GM12865 (cell line): ENCODE measurements at regions not wholly inside any gene's neighbourhood (a gene's known extent, or its start where the extent isn't known, plus 50 kb on each side); places are given as distances from the start of the nearest gene placed in this dataset.

ENCODE experiments used
- DNase-seq: peaks from one replicate; pipeline ENCODE4 v3.0.0; 2010; ENCODE audit warnings: low read depth
- H3K4me3 ChIP-seq: 2 replicates; pipeline ENCODE4 v1.5.1; 2011; ENCODE audit warnings: mild to moderate bottlenecking, low read depth, low read length, control low read depth
- CTCF ChIP-seq: IDR thresholded peaks from 2 replicates; pipeline ENCODE4 v1.5.1; 2011; ENCODE audit warnings: low read length, control low read depth, low read depth, inconsistent platforms; ENCODE audit not compliant: insufficient read depth; ENCODE audit errors: missing control alignments

GRCh38 chr18:55884498-55884897, 296.5 kb upstream of the TCF4 start:
- no peak for TF ChIP-seq CTCF
- DNase-seq: no peak
- no peak overlapping the region for H3K4me3 ChIP-seq

GRCh38 chr18:55880617-55881016, 292.6 kb upstream of the TCF4 start:
- DNase-seq: no peak
- H3K4me3 ChIP-seq: no peak overlapping the region
- no peak for TF ChIP-seq CTCF

- H3K4me3 ChIP-seq: no peak overlapping the region
- no peak for DNase-seq
- no peak for TF ChIP-seq CTCF
Measured at GRCh38 chr18:55879331-55879730, 291.3 kb upstream of the TCF4 start.

- TF ChIP-seq CTCF: no peak
- H3K4me3 ChIP-seq: no peak overlapping the region
- no peak for DNase-seq
Measured at GRCh38 chr18:55878224-55878623, 290.2 kb upstream of the TCF4 start.

GRCh38 chr18:55877321-55877720, 289.3 kb upstream of the TCF4 start:
- TF ChIP-seq CTCF: no peak
- no peak for DNase-seq
- H3K4me3 ChIP-seq: no peak overlapping the region

GRCh38 chr18:55876254-55876653, 288.3 kb upstream of the TCF4 start:
- no peak for DNase-seq
- no peak for TF ChIP-seq CTCF
- no peak overlapping the region for H3K4me3 ChIP-seq

GRCh38 chr18:55875371-55875901, 287.4 kb upstream of the TCF4 start:
- no peak for TF ChIP-seq CTCF
- H3K4me3 ChIP-seq: no peak overlapping the region
- no peak for DNase-seq
